IMR-90 (cell line): ENCODE measurements at regions not wholly inside any gene's neighbourhood (a gene's known extent, or its start where the extent isn't known, plus 50 kb on each side); places are given as distances from the start of the nearest gene placed in this dataset.

Experiments used
- ATAC-seq: fragments of 200-7000 bp; cut with Tn5 transposase; 2 replicates; pipeline ENCODE4 v1.9.1; 2020; ENCODE audit warnings: low read depth, mild to moderate bottlenecking, moderate library complexity
- BruUV-seq: library from RNA; stranded (reverse); fragments of 400-500 nt; replicated peaks from 2 replicates; lab custom pipeline; 2021; lab: Mats Ljungman, UMichigan
- CTCF ChIA-PET: fragments of 300-600 bp; formaldehyde crosslinking; extraction: SDS; loops from one replicate; lab custom pipeline; 2021; ENCODE audit warnings: antibody characterized with exemption; lab: Yijun Ruan, JAX
- POLR2A ChIA-PET: fragments of 300-600 bp; sonication (Branson Sonifier 250); formaldehyde crosslinking; loops from one replicate; lab custom pipeline; 2022; ENCODE audit warnings: antibody characterized with exemption; ENCODE audit not compliant: unreplicated experiment; lab: Charles Lee
- DNase-seq: peaks from one replicate; pipeline ENCODE4 v3.0.0; 2013
- H2AFZ ChIP-seq: replicated peaks from 2 replicates; pipeline ENCODE3; 2013; ENCODE audit warnings: low read length, mild to moderate bottlenecking; ENCODE audit not compliant: poor library complexity
- H2AK5ac ChIP-seq: 2 replicates; pipeline ENCODE4 v1.6.1; 2013; ENCODE audit warnings: low read depth, low read length, inconsistent platforms
- H2AK9ac ChIP-seq: replicated peaks from 2 replicates; pipeline ENCODE3; 2013; ENCODE audit warnings: mild to moderate bottlenecking, low read depth, low read length, moderate library complexity; ENCODE audit not compliant: poor library complexity
- H2BK120ac ChIP-seq: 2 replicates; pipeline ENCODE4 v1.6.1; 2013; ENCODE audit warnings: low read depth, low read length, inconsistent platforms
- H2BK15ac ChIP-seq: 3 replicates; pipeline ENCODE4 v1.6.1; 2013; ENCODE audit warnings: low read depth, low read length, inconsistent platforms
- H2BK20ac ChIP-seq: 2 replicates; pipeline ENCODE4 v1.6.1; 2013; ENCODE audit warnings: low read depth, mild to moderate bottlenecking, inconsistent platforms, low read length, moderate library complexity
- H2BK5ac ChIP-seq: 2 replicates; pipeline ENCODE4 v1.6.1; 2013; ENCODE audit warnings: mild to moderate bottlenecking, low read depth, low read length, inconsistent platforms; ENCODE audit not compliant: poor library complexity, severe bottlenecking
- H3K14ac ChIP-seq: replicated peaks from 2 replicates; pipeline ENCODE4 v1.6.1; 2013; ENCODE audit warnings: low read depth, low read length, inconsistent platforms
- H3K18ac ChIP-seq: 2 replicates; pipeline ENCODE4 v1.6.1; 2013; ENCODE audit warnings: low read depth, low read length, control low read depth
- H3K23ac ChIP-seq: 2 replicates; pipeline ENCODE4 v1.6.1; 2013; ENCODE audit warnings: low read depth, low read length, inconsistent platforms
- H3K27ac ChIP-seq: 2 replicates; pipeline ENCODE4 v1.5.1; 2013; ENCODE audit warnings: mild to moderate bottlenecking, control low read depth, low read length; ENCODE audit not compliant: insufficient read depth
- H3K27me3 ChIP-seq: 2 replicates; pipeline ENCODE4 v1.6.1; 2013; ENCODE audit warnings: low read length; ENCODE audit not compliant: control insufficient read depth, insufficient read depth
- H3K36me3 ChIP-seq: 2 replicates; pipeline ENCODE4 v1.6.1; 2013; ENCODE audit warnings: low read length, mixed read lengths; ENCODE audit not compliant: control insufficient read depth, insufficient read depth
- H3K4ac ChIP-seq: 2 replicates; pipeline ENCODE4 v1.6.1; 2013; ENCODE audit warnings: low read depth, low read length, inconsistent platforms
- H3K4me1 ChIP-seq: 2 replicates; pipeline ENCODE4 v1.6.1; 2013; ENCODE audit warnings: low read length, mixed read lengths; ENCODE audit not compliant: control insufficient read depth, insufficient read depth
- H3K4me2 ChIP-seq: 2 replicates; pipeline ENCODE4 v1.6.1; 2013; ENCODE audit warnings: low read depth, mild to moderate bottlenecking, control low read depth, low read length, moderate library complexity
- H3K4me3 ChIP-seq: 2 replicates; pipeline ENCODE4 v1.5.1; 2013; ENCODE audit warnings: low read depth, mild to moderate bottlenecking, control low read depth, low read length, moderate library complexity; ENCODE audit not compliant: insufficient read depth
- H3K56ac ChIP-seq: 2 replicates; pipeline ENCODE4 v1.6.1; 2013; ENCODE audit warnings: low read length, inconsistent platforms; ENCODE audit not compliant: insufficient read depth; ENCODE audit errors: extremely low read depth
- H3K79me1 ChIP-seq, 2 experiments: 2 replicates each; pipeline ENCODE4 v1.6.1; 2013; ENCODE audit warnings: low read length in 2 of 2, inconsistent platforms in 1 of 2, low read depth in 1 of 2
- H3K9ac ChIP-seq: 2 replicates; pipeline ENCODE4 v1.6.1; 2013; ENCODE audit warnings: low read depth, low read length, control low read depth
- H3K9me1 ChIP-seq: 2 replicates; pipeline ENCODE4 v1.6.1; 2013; ENCODE audit warnings: low read length, inconsistent platforms; ENCODE audit not compliant: insufficient read depth
- H3K9me3 ChIP-seq: 2 replicates; pipeline ENCODE4 v1.6.1; 2013; ENCODE audit warnings: low read length; ENCODE audit not compliant: control insufficient read depth, insufficient read depth
- H4K20me1 ChIP-seq: 2 replicates; pipeline ENCODE4 v1.6.1; 2013; ENCODE audit warnings: low read length, inconsistent platforms; ENCODE audit not compliant: insufficient read depth
- H4K5ac ChIP-seq: 2 replicates; pipeline ENCODE4 v1.6.1; 2013; ENCODE audit warnings: mild to moderate bottlenecking, low read depth, low read length, control low read depth
- H4K8ac ChIP-seq, 2 experiments: 2 replicates each; pipeline ENCODE4 v1.6.1; 2013; ENCODE audit warnings: low read depth in 2 of 2, low read length in 2 of 2, control low read depth in 1 of 2, inconsistent platforms in 1 of 2
- H4K91ac ChIP-seq: 2 replicates; pipeline ENCODE4 v1.6.1; 2013; ENCODE audit warnings: low read depth, low read length, inconsistent platforms; ENCODE audit not compliant: insufficient read depth
- BHLHE40 ChIP-seq: fragments of 150-350 bp; IDR thresholded peaks from 2 replicates; pipeline ENCODE4 v1.6.1; 2016; ENCODE audit warnings: mild to moderate bottlenecking, low read depth, low read length
- CEBPB ChIP-seq: IDR thresholded peaks from 2 replicates; pipeline ENCODE4 v1.6.1; 2012; ENCODE audit warnings: low read depth, low read length, improper control_type of control experiment
- CHD1 ChIP-seq: IDR thresholded peaks from 2 replicates; pipeline ENCODE4 v1.6.1; 2012; ENCODE audit warnings: low read depth, low read length, improper control_type of control experiment
- CTCF ChIP-seq: conservative IDR thresholded peaks from 2 replicates; pipeline ENCODE4 v1.5.1; 2012; ENCODE audit warnings: mild to moderate bottlenecking, low read depth, low read length, improper control_type of control experiment
- ELK1 ChIP-seq: fragments of 150-350 bp; IDR thresholded peaks from 2 replicates; pipeline ENCODE4 v1.6.1; 2016; ENCODE audit warnings: low read depth, mild to moderate bottlenecking, low read length, moderate library complexity, borderline replicate concordance
- FOS ChIP-seq: fragments of 150-350 bp; IDR thresholded peaks from 2 replicates; pipeline ENCODE4 v1.6.1; 2016; ENCODE audit warnings: low read depth, low read length
- MAFK ChIP-seq: IDR thresholded peaks from 2 replicates; pipeline ENCODE4 v1.6.1; 2012; ENCODE audit warnings: low read depth, low read length, improper control_type of control experiment
- MAZ ChIP-seq: IDR thresholded peaks from 2 replicates; pipeline ENCODE4 v1.6.1; 2012; ENCODE audit warnings: low read depth, mild to moderate bottlenecking, low read length, improper control_type of control experiment, moderate library complexity, borderline replicate concordance
- MXI1 ChIP-seq: IDR thresholded peaks from 2 replicates; pipeline ENCODE4 v1.6.1; 2012; ENCODE audit warnings: low read depth, mild to moderate bottlenecking, low read length, moderate library complexity, borderline replicate concordance
- NFE2L2 ChIP-seq: fragments of 150-350 bp; IDR thresholded peaks from 2 replicates; pipeline ENCODE4 v1.6.1; 2016; ENCODE audit warnings: low read depth, mild to moderate bottlenecking, low read length
- POLR2A ChIP-seq: IDR thresholded peaks from 2 replicates; pipeline ENCODE4 v1.6.1; 2012; ENCODE audit warnings: mild to moderate bottlenecking, low read depth, low read length
- RAD21 ChIP-seq: IDR thresholded peaks from 2 replicates; pipeline ENCODE4 v1.6.1; 2012; ENCODE audit warnings: low read length, improper control_type of control experiment
- RCOR1 ChIP-seq: IDR thresholded peaks from 2 replicates; pipeline ENCODE4 v1.6.1; 2012; ENCODE audit warnings: mild to moderate bottlenecking, low read length, improper control_type of control experiment; ENCODE audit not compliant: insufficient replicate concordance
- RFX5 ChIP-seq: IDR thresholded peaks from 2 replicates; pipeline ENCODE4 v1.8.0; 2012; ENCODE audit warnings: low read depth, mild to moderate bottlenecking, low read length, moderate library complexity
- SMC3 ChIP-seq: fragments of 150-350 bp; IDR thresholded peaks from 2 replicates; pipeline ENCODE4 v1.6.1; 2016; ENCODE audit warnings: low read depth, mild to moderate bottlenecking, antibody characterized with exemption, low read length, moderate library complexity
- USF2 ChIP-seq: fragments of 150-350 bp; IDR thresholded peaks from 2 replicates; pipeline ENCODE4 v1.6.1; 2017; ENCODE audit warnings: mild to moderate bottlenecking, antibody characterized with exemption, low read length, low read depth
- WGBS, 2 experiments: methylation state at CpG; one replicate each; pipeline versions ENCODE4 v1.1.5 to v1.1.7; 2013; ENCODE audit warnings: missing lambda C conversion rate in 2 of 2; ENCODE audit not compliant: insufficient read length in 1 of 2; ENCODE audit errors: extremely low coverage in 2 of 2; 5-methylcytosine and 5-hydroxymethylcytosine counted together
- dilution Hi-C: fragments of 300-500 bp; cut with HindIII; formaldehyde crosslinking; loops from one replicate; pipeline ENCODE4 v1.14.3; 2018; ENCODE audit warnings: low sequenced_read_pairs; ENCODE audit not compliant: unreplicated experiment
- in situ Hi-C: fragments of 300-500 bp; cut with MboI; formaldehyde crosslinking; loops from 3 replicates; pipeline ENCODE4 v1.14.3; 2019; ENCODE audit warnings: low sequenced_read_pairs, inconsistent platforms, mixed read lengths
- intact Hi-C: fragments of 100-400 bp; cut with micrococcal nuclease; formaldehyde crosslinking; loops from 2 replicates; pipeline ENCODE4 v1.10.0; 2022

- POLR2A ChIA-PET: interaction anchor here (0.6 kb wide), 1 partner anchor 72 kb away, joined by 3 read pairs; no protein-coding TSS in a partner anchor
- no peak overlapping the region for H2BK20ac ChIP-seq
- no peaks in the 10 kb centered on the region for H3K36me3 ChIP-seq
- no peak overlapping the region for H2BK120ac ChIP-seq
- no peak overlapping the region for H3K18ac ChIP-seq
- no peak overlapping the region for H3K4me3 ChIP-seq
- no peak overlapping the region for H2AFZ ChIP-seq
- H4K5ac ChIP-seq: no peak overlapping the region
- H3K14ac ChIP-seq: no peak overlapping the region
- no peak for ATAC-seq
- no peaks in the 10 kb centered on the region for H3K4me1 ChIP-seq
- in situ Hi-C loops: no loop called here
- WGBS, 2 experiments: no CpG with 5 or more reads among the region's 4 CpGs
- no peak overlapping the region for H2AK9ac ChIP-seq
- H4K20me1 ChIP-seq: no peaks in the 10 kb centered on the region
- H3K9ac ChIP-seq: no peak overlapping the region
- H4K8ac ChIP-seq: no peak overlapping the region
- no peak overlapping the region for H2BK15ac ChIP-seq
- BruUV-seq: no TSS peak
- H3K4me2 ChIP-seq: no peak overlapping the region
- intact Hi-C loops: no loop called here
- H3K9me1 ChIP-seq: no peaks in the 10 kb centered on the region
- no peak for DNase-seq
- H4K91ac ChIP-seq: no peak overlapping the region
- TF ChIP-seq POLR2A (no peak), SMC3 (no peak), RFX5 (no peak), CHD1 (no peak), RAD21 (no peak), CTCF (no peak), BHLHE40 (no peak), MAFK (no peak), CEBPB (no peak), NFE2L2 (no peak), ELK1 (no peak), MAZ (no peak), MXI1 (no peak), FOS (no peak), USF2 (no peak), RCOR1 (no peak)
- H2BK5ac ChIP-seq: no peak overlapping the region
- H3K56ac ChIP-seq: no peak overlapping the region
- no peak overlapping the region for H2AK5ac ChIP-seq
- H3K79me1 ChIP-seq: no peaks in the 10 kb centered on the region
- H3K27ac ChIP-seq: no peak overlapping the region
- CTCF ChIA-PET: no interaction called here
- no peaks in the 10 kb centered on the region for H3K27me3 ChIP-seq
- dilution Hi-C loops: no loop called here
- no peak overlapping the region for H3K4ac ChIP-seq
- H3K9me3 ChIP-seq: no peaks in the 10 kb centered on the region
- no peak overlapping the region for H3K23ac ChIP-seq
Measured at GRCh38 chr10:6817770-6818169, 237.7 kb upstream of the PRKCQ start.
